SK-N-SH (cell line): ENCODE measurements at regions not wholly inside any gene's neighbourhood (a gene's known extent, or its start where the extent isn't known, plus 50 kb on each side); places are given as distances from the start of the nearest gene placed in this dataset.

Source experiments
- CTCF ChIA-PET: fragments of 300-600, 350-600 bp; formaldehyde crosslinking; extraction: SDS; loops from one replicate; lab custom pipeline; 2021; lab: Yijun Ruan, JAX
- POLR2A ChIA-PET: fragments of 350-600 bp; sonication (Branson Sonifier 250); formaldehyde crosslinking; extraction: SDS; loops from one replicate; lab custom pipeline; 2020; ENCODE audit warnings: antibody characterized with exemption, inconsistent platforms; lab: Yijun Ruan, JAX
- DNase-seq: peaks from one replicate; pipeline ENCODE4 v3.0.0; 2012
- H2AFZ ChIP-seq: fragments of 200-600 bp; sonication (generic); 2 replicates; pipeline ENCODE4 v1.8.1; 2016; ENCODE audit warnings: antibody characterized with exemption, mild to moderate bottlenecking, low read depth
- H3F3A ChIP-seq: fragments of 200-600 bp; sonication (generic); replicated peaks from 2 replicates; pipeline ENCODE3; 2016; ENCODE audit warnings: antibody characterized with exemption, mild to moderate bottlenecking; ENCODE audit not compliant: insufficient read depth
- H3K27ac ChIP-seq, 2 experiments: fragments of 200-500 bp in 1 of 2; fragments of 200-600 bp in 1 of 2; sonication (Bioruptor generic) in 1 of 2; sonication (generic), shearing (Covaris generic) in 1 of 2; 2 replicates each; pipeline versions ENCODE4 v1.5.1 to v1.6.1; 2014 to 2016; ENCODE audit warnings: low read depth in 2 of 2, inconsistent platforms in 1 of 2, low read length in 1 of 2, mild to moderate bottlenecking in 1 of 2, mixed read lengths in 1 of 2
- H3K27me3 ChIP-seq: fragments of 200-600 bp; sonication (generic), shearing (Covaris generic); 2 replicates; pipeline ENCODE4 v1.6.1; 2016; ENCODE audit warnings: mixed run types; ENCODE audit not compliant: insufficient read depth
- H3K36me3 ChIP-seq, 2 experiments: fragments of 200-500 bp in 1 of 2; fragments of 200-600 bp in 1 of 2; sonication (Bioruptor generic) in 1 of 2; sonication (generic) in 1 of 2; replicated peaks in 1 of 2; 2 replicates each; pipeline versions ENCODE3 to v1.5.1; 2014 to 2016; ENCODE audit warnings: low read length in 1 of 2, mild to moderate bottlenecking in 1 of 2; ENCODE audit not compliant: insufficient read depth in 2 of 2, control insufficient read depth in 1 of 2
- H3K4me1 ChIP-seq, 2 experiments: fragments of 200-500 bp in 1 of 2; fragments of 200-600 bp in 1 of 2; sonication (Bioruptor generic) in 1 of 2; sonication (generic), shearing (Covaris generic) in 1 of 2; 2 replicates each; pipeline versions ENCODE4 v1.5.1 to v1.6.1; 2014 to 2016; ENCODE audit warnings: low read depth in 1 of 2, low read length in 1 of 2, mixed run types in 1 of 2; ENCODE audit not compliant: insufficient read depth in 2 of 2, control insufficient read depth in 1 of 2
- H3K4me2 ChIP-seq: fragments of 200-600 bp; sonication (generic), shearing (Covaris generic); 2 replicates; pipeline ENCODE4 v1.6.1; 2017; ENCODE audit warnings: mixed run types
- H3K4me3 ChIP-seq, 2 experiments: fragments of 200-500 bp in 1 of 2; fragments of 200-600 bp in 1 of 2; sonication (Bioruptor generic) in 1 of 2; sonication (generic), shearing (Covaris generic) in 1 of 2; 2 replicates each; pipeline versions ENCODE4 v1.5.1 to v1.8.1; 2014 to 2016; ENCODE audit warnings: low read depth in 2 of 2, inconsistent platforms in 1 of 2, low read length in 1 of 2, mild to moderate bottlenecking in 1 of 2, mixed read lengths in 1 of 2, moderate library complexity in 1 of 2
- H3K79me2 ChIP-seq: fragments of 200-600 bp; sonication (generic); 2 replicates; pipeline ENCODE4 v1.8.1; 2017; ENCODE audit warnings: mild to moderate bottlenecking; ENCODE audit not compliant: insufficient read depth
- H3K9ac ChIP-seq: fragments of 200-600 bp; sonication (generic); 2 replicates; pipeline ENCODE4 v1.6.1; 2017; ENCODE audit warnings: mixed run types
- H3K9me2 ChIP-seq: fragments of 200-600 bp; sonication (generic); 2 replicates; pipeline ENCODE4 v1.6.1; 2017; ENCODE audit warnings: mixed run types
- H3K9me3 ChIP-seq: fragments of 200-600 bp; sonication (generic); 2 replicates; pipeline ENCODE4 v1.6.1; 2017; ENCODE audit warnings: mixed run types, mild to moderate bottlenecking, moderate library complexity
- H4K20me1 ChIP-seq: fragments of 200-600 bp; sonication (generic); 2 replicates; pipeline ENCODE4 v1.6.1; 2017; ENCODE audit warnings: mild to moderate bottlenecking, mixed run types; ENCODE audit not compliant: insufficient read depth
- ELF1 ChIP-seq: IDR thresholded peaks from 2 replicates; pipeline ENCODE4 v1.4.0; 2012
- EP300 ChIP-seq, 2 experiments: IDR thresholded peaks; 2 replicates each; pipeline versions ENCODE4 v1.4.0 to v1.6.1; 2012; ENCODE audit warnings: borderline replicate concordance in 1 of 2, low read depth in 1 of 2, low read length in 1 of 2
- EZH2phosphoT487 ChIP-seq: fragments of 200-600 bp; sonication (generic); IDR thresholded peaks from 2 replicates; pipeline ENCODE4 v1.6.1; 2017; ENCODE audit warnings: low read depth, mixed run types, mild to moderate bottlenecking, antibody characterized with exemption, moderate library complexity, borderline replicate concordance
- FOXJ3 ChIP-seq: sonication (generic); formaldehyde crosslinking; IDR thresholded peaks from 2 replicates; pipeline ENCODE4 v1.5.1; 2020; ENCODE audit warnings: mild to moderate bottlenecking, missing genetic modification reagents
- FOXM1 ChIP-seq: IDR thresholded peaks from 2 replicates; pipeline ENCODE4 v1.4.0; 2012; ENCODE audit warnings: low read depth, mild to moderate bottlenecking
- GABPA ChIP-seq: IDR thresholded peaks from 2 replicates; pipeline ENCODE4 v1.4.0; 2012; ENCODE audit warnings: low read depth, mild to moderate bottlenecking
- GATA2 ChIP-seq: sonication (generic); formaldehyde crosslinking; IDR thresholded peaks from 2 replicates; pipeline ENCODE4 v1.5.0; 2020; ENCODE audit warnings: mild to moderate bottlenecking, missing genetic modification reagents
- MXI1 ChIP-seq: IDR thresholded peaks from 2 replicates; pipeline ENCODE4 v1.6.1; 2012; ENCODE audit warnings: mild to moderate bottlenecking, low read depth, low read length, improper control_type of control experiment
- NFIC ChIP-seq: IDR thresholded peaks from 2 replicates; pipeline ENCODE4 v1.4.0; 2012; ENCODE audit warnings: borderline replicate concordance
- NRF1 ChIP-seq: IDR thresholded peaks from 2 replicates; pipeline ENCODE4 v1.6.1; 2012; ENCODE audit warnings: low read depth, mild to moderate bottlenecking, low read length
- POLR2AphosphoS5 ChIP-seq: IDR thresholded peaks from 2 replicates; pipeline ENCODE4 v1.6.1; 2012; ENCODE audit warnings: low read depth, low read length
- SIN3A ChIP-seq: IDR thresholded peaks from 2 replicates; pipeline ENCODE4 v1.6.1; 2012; ENCODE audit warnings: low read depth, mild to moderate bottlenecking, low read length, moderate library complexity, borderline replicate concordance
- TF ChIP-seq, protein P1 (sequence below): fragments of 150-350 bp; IDR thresholded peaks from 2 replicates; pipeline ENCODE4 v1.6.1; 2017; ENCODE audit warnings: antibody characterized with exemption, low read length, low read depth, borderline replicate concordance
- TF ChIP-seq, protein P2 (sequence below): fragments of 150-350 bp; IDR thresholded peaks from 2 replicates; pipeline ENCODE4 v1.6.1; 2016; ENCODE audit warnings: mild to moderate bottlenecking, low read depth, low read length
- TF ChIP-seq, protein P3 (sequence below): IDR thresholded peaks from 2 replicates; pipeline ENCODE4 v1.4.0; 2012; ENCODE audit warnings: low read depth, borderline replicate concordance
- TF ChIP-seq, protein P4 (sequence below): IDR thresholded peaks from 2 replicates; pipeline ENCODE4; 2012

DNA sequence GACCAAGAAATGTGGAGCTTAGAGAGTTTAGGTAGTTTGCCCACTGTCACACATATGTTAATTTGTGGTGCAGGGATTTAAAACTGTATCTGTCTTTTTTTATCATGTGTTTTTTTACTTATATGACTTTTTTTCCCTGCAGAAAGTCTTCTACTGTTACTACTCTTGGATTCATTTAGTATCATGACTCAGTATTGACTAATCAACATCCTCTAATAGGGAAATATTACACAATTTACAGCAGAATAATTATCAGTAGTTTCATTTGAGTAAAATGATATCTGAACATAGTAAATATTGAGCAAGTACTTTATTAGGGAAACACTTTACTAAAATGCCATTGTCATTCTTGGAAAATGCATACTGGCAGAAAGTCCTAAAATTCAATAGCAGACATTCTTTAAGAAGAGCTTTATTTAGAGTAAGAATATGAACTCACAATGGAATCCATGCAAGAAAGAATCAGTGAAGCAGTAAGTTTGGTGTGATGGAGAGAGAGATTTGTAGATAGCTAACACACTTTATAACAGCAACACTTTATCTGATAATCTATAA, 425.9 kb upstream of the SLC8A1 start:
- Histone ChIP-seq H3K27me3 (no peaks in the 10 kb centered on the region), H3K4me2 (no peak overlapping the region), H4K20me1 (no peaks in the 10 kb centered on the region), H2AFZ (no peak overlapping the region), H3K9me2 (no peaks in the 10 kb centered on the region), H3K79me2 (no peaks in the 10 kb centered on the region), H3F3A (no peaks in the 10 kb centered on the region), H3K36me3 (no peaks in the 10 kb centered on the region), H3K27ac (no peak overlapping the region), H3K9me3 (no peaks in the 10 kb centered on the region), H3K4me1 (no peaks in the 10 kb centered on the region), H3K9ac (no peak overlapping the region), H3K4me3 (no peak overlapping the region)
- DNase-seq: no peak
- no peak for TF ChIP-seq EZH2phosphoT487
- TF ChIP-seq, protein P1, sequence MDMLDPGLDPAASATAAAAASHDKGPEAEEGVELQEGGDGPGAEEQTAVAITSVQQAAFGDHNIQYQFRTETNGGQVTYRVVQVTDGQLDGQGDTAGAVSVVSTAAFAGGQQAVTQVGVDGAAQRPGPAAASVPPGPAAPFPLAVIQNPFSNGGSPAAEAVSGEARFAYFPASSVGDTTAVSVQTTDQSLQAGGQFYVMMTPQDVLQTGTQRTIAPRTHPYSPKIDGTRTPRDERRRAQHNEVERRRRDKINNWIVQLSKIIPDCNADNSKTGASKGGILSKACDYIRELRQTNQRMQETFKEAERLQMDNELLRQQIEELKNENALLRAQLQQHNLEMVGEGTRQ: no peak
- TF ChIP-seq NFIC: no peak
- TF ChIP-seq GATA2 (CRISPR knock-in tag): no peak
- TF ChIP-seq, protein P2, sequence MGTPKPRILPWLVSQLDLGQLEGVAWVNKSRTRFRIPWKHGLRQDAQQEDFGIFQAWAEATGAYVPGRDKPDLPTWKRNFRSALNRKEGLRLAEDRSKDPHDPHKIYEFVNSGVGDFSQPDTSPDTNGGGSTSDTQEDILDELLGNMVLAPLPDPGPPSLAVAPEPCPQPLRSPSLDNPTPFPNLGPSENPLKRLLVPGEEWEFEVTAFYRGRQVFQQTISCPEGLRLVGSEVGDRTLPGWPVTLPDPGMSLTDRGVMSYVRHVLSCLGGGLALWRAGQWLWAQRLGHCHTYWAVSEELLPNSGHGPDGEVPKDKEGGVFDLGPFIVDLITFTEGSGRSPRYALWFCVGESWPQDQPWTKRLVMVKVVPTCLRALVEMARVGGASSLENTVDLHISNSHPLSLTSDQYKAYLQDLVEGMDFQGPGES: no peak
- TF ChIP-seq ELF1: no peak
- TF ChIP-seq, protein P3, sequence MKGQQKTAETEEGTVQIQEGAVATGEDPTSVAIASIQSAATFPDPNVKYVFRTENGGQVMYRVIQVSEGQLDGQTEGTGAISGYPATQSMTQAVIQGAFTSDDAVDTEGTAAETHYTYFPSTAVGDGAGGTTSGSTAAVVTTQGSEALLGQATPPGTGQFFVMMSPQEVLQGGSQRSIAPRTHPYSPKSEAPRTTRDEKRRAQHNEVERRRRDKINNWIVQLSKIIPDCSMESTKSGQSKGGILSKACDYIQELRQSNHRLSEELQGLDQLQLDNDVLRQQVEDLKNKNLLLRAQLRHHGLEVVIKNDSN: no peak
- no peak for TF ChIP-seq SIN3A
- no peak for TF ChIP-seq EP300 (IDR thresholded peaks at IDR 0.05; ENCODE audit: borderline replicate concordance in 1 of 2, low read depth in 1 of 2, low read length in 1 of 2)
- TF ChIP-seq FOXM1: no peak
- TF ChIP-seq, protein P4, sequence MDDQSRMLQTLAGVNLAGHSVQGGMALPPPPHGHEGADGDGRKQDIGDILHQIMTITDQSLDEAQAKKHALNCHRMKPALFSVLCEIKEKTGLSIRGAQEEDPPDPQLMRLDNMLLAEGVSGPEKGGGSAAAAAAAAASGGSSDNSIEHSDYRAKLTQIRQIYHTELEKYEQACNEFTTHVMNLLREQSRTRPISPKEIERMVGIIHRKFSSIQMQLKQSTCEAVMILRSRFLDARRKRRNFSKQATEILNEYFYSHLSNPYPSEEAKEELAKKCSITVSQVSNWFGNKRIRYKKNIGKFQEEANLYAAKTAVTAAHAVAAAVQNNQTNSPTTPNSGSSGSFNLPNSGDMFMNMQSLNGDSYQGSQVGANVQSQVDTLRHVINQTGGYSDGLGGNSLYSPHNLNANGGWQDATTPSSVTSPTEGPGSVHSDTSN: no peak
- no peak for TF ChIP-seq POLR2AphosphoS5
- TF ChIP-seq MXI1: no peak
- no peak for TF ChIP-seq FOXJ3 (CRISPR knock-in tag)
- no peak for TF ChIP-seq NRF1
- no peak for TF ChIP-seq GABPA
- CTCF ChIA-PET: interaction anchor here (1.8 kb wide), 1 partner anchor 10 kb away, joined by 4 read pairs; no protein-coding TSS in a partner anchor
- POLR2A ChIA-PET: no interaction called here
